ENCODE measurements at regions not wholly inside any gene's neighbourhood (a gene's known extent, or its start where the extent isn't known, plus 50 kb on each side); places are given as distances from the start of the nearest gene placed in this dataset.

GRCh38 chr5:5061836-5062235, 78.3 kb upstream of the ADAMTS16 start:
- Histone ChIP-seq H3K36me3 (ENCODE audit: control insufficient read depth in 2 of 3, insufficient read depth in 3 of 3, low read length in 3 of 3) (no peaks in the 10 kb centered on the region), H3K27me3 (ENCODE audit: control insufficient read depth, insufficient read depth, low read length) (no peaks in the 10 kb centered on the region)
- FAIRE-seq = no peak

DNA sequence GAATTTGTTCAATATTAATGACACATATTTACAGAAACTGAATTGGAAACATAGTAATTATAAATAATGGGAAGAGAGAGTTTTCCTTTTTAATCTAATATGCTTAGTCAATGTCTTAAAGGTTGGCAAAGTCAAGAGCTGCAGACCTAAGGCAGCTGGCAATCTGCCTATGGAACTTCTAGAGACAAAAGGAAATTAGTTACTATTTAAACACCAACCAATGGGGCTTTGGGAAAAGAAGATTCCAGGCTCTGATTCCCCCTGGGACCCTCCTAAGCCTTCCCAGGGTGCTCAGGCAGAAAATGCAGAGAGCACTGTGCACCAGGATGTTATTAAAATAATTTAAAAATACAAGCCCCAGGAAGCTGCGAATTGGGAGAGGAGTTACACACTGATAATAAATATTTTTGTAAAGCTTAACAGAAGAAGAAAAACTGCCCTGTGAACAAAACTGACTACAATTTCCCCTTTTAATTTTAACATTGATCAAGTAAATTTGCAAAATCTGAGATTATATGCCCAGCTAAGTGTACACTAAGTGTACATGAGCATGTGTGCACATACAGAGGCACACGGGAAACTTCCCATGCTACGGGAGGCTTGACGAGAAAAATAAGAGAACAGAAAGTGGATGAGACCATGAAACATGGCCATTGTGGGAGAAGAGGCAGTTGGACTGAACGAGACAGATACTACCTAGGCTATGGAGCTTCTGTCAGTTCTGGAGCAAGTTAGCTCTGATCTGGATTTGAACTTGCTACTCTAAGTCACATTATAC, 77.4 kb upstream of the ADAMTS16 start:
- TF ChIP-seq CTCF (IDR thresholded peaks at IDR 0.05; ENCODE audit: borderline replicate concordance, extremely low read depth, insufficient read depth) = no peak
- H3K36me3 ChIP-seq (ENCODE audit: control insufficient read depth in 2 of 3, insufficient read depth in 3 of 3, low read length in 3 of 3) = no peaks in the 10 kb centered on the region
- H3K9ac ChIP-seq (ENCODE audit: low read length in 3 of 3) = no peak overlapping the region
- no peaks in the 10 kb centered on the region for H3K9me3 ChIP-seq (ENCODE audit: control insufficient read depth in 2 of 3, insufficient read depth in 1 of 3, low read length in 3 of 3)
- H3K4me3 ChIP-seq (ENCODE audit: low read length in 3 of 3) = no peak overlapping the region
- no peaks in the 10 kb centered on the region for H3K27me3 ChIP-seq (ENCODE audit: control insufficient read depth, insufficient read depth, low read length)
- no peak for FAIRE-seq
- H3K27ac ChIP-seq (ENCODE audit: low read depth in 2 of 2, low read length in 2 of 2) = no peak overlapping the region
- peaks cover 0 to 17% (median 8%) of the 10 kb centered on the region in 3 donors for H3K4me1 ChIP-seq (ENCODE audit: control insufficient read depth in 2 of 3, insufficient read depth in 2 of 3, low read depth in 1 of 3, low read length in 3 of 3)
- peak in 2 of 5 donors; percentile 15 to 40 for DNase-seq
- intact Hi-C loops (cut with DNase I) = no loop called here

More at GRCh38 chr5:5061836-5062235, 78.3 kb upstream of the ADAMTS16 start:
- intact Hi-C loops (cut with DNase I) = no loop called here
- no peak overlapping the region for H3K27ac ChIP-seq (ENCODE audit: low read depth in 2 of 2, low read length in 2 of 2)
- H3K9me3 ChIP-seq (ENCODE audit: control insufficient read depth in 2 of 3, insufficient read depth in 1 of 3, low read length in 3 of 3) = no peaks in the 10 kb centered on the region
- no peak for TF ChIP-seq CTCF (IDR thresholded peaks at IDR 0.05; ENCODE audit: borderline replicate concordance, extremely low read depth, insufficient read depth)
- no peak overlapping the region for H3K4me3 ChIP-seq (ENCODE audit: low read length in 3 of 3)
- no peak for DNase-seq
- H3K4me1 ChIP-seq (ENCODE audit: control insufficient read depth in 2 of 3, insufficient read depth in 2 of 3, low read depth in 1 of 3, low read length in 3 of 3) = peaks cover 0 to 17% (median 8%) of the 10 kb centered on the region in 3 donors
- no peak overlapping the region for H3K9ac ChIP-seq (ENCODE audit: low read length in 3 of 3)

- Histone ChIP-seq H3K4me3 (ENCODE audit: low read length in 3 of 3) (no peak overlapping the region), H3K27ac (ENCODE audit: low read depth in 2 of 2, low read length in 2 of 2) (no peak overlapping the region), H3K36me3 (ENCODE audit: control insufficient read depth in 2 of 3, insufficient read depth in 3 of 3, low read length in 3 of 3) (no peaks in the 10 kb centered on the region), H3K9ac (ENCODE audit: low read length in 3 of 3) (no peak overlapping the region), H3K27me3 (ENCODE audit: control insufficient read depth, insufficient read depth, low read length) (no peaks in the 10 kb centered on the region), H3K4me1 (ENCODE audit: control insufficient read depth in 2 of 3, insufficient read depth in 2 of 3, low read depth in 1 of 3, low read length in 3 of 3) (peaks cover 0 to 17% (median 8%) of the 10 kb centered on the region in 3 donors), H3K9me3 (ENCODE audit: control insufficient read depth in 2 of 3, insufficient read depth in 1 of 3, low read length in 3 of 3) (no peaks in the 10 kb centered on the region)
- peak in 4 of 5 donors; percentile 29 to 68 (median 48) for DNase-seq
- FAIRE-seq = no peak
- TF ChIP-seq CTCF (IDR thresholded peaks at IDR 0.05; ENCODE audit: borderline replicate concordance, extremely low read depth, insufficient read depth) = peak; percentile 10
- intact Hi-C loops (cut with DNase I) = no loop called here
Measured at GRCh38 chr5:5063533-5063953, 76.6 kb upstream of the ADAMTS16 start.

Data from kidney (tissue), 13 donors.